H1 (cell line): ENCODE measurements at regions not wholly inside any gene's neighbourhood (a gene's known extent, or its start where the extent isn't known, plus 50 kb on each side); places are given as distances from the start of the nearest gene placed in this dataset.

Experiments
- CTCF ChIA-PET: fragments of 300-600 bp; sonication (Branson Sonifier 250); formaldehyde crosslinking; loops from one replicate; lab custom pipeline; 2021; ENCODE audit not compliant: partially characterized antibody; lab: Charles Lee
- POLR2A ChIA-PET: fragments of 300-600 bp; sonication (Branson Sonifier 250); formaldehyde crosslinking; loops from one replicate; lab custom pipeline; 2021; ENCODE audit warnings: inconsistent platforms; ENCODE audit not compliant: partially characterized antibody; lab: Charles Lee
- DNase-seq, 2 experiments: peaks; one replicate each; pipeline versions ENCODE4 v3.0.0 to v3.0.0-alpha.2; 2010 to 2022; ENCODE audit warnings: low spot score in 2 of 2, low read depth in 1 of 2, mixed read lengths in 1 of 2
- FAIRE-seq: peaks from 2 replicates; lab custom pipeline; 2011; peaks lifted over from hg19 to GRCh38; lab: Jason Lieb, UNC
- H2AFZ ChIP-seq: 2 replicates; pipeline ENCODE4 v1.8.1; 2012; ENCODE audit warnings: low read length, inconsistent platforms
- H2AK5ac ChIP-seq: 2 replicates; pipeline ENCODE4 v1.6.1; 2013; ENCODE audit warnings: low read depth, low read length
- H2BK120ac ChIP-seq: replicated peaks from 2 replicates; pipeline ENCODE3; 2013; ENCODE audit warnings: low read depth, low read length, inconsistent platforms
- H2BK12ac ChIP-seq: 2 replicates; pipeline ENCODE4 v1.6.1; 2013; ENCODE audit warnings: low read depth, low read length
- H2BK15ac ChIP-seq: 2 replicates; pipeline ENCODE4 v1.6.1; 2013; ENCODE audit warnings: low read length
- H2BK20ac ChIP-seq: 2 replicates; pipeline ENCODE4 v1.6.1; 2013; ENCODE audit warnings: low read length
- H2BK5ac ChIP-seq: 2 replicates; pipeline ENCODE4 v1.6.1; 2013; ENCODE audit warnings: low read depth, low read length
- H3K14ac ChIP-seq: 2 replicates; pipeline ENCODE4 v1.6.1; 2013; ENCODE audit warnings: inconsistent platforms; ENCODE audit not compliant: insufficient read length
- H3K18ac ChIP-seq: 2 replicates; pipeline ENCODE4 v1.6.1; 2013; ENCODE audit warnings: low read length; ENCODE audit errors: extremely low read depth
- H3K23ac ChIP-seq: 2 replicates; pipeline ENCODE4 v1.6.1; 2013; ENCODE audit warnings: inconsistent platforms; ENCODE audit not compliant: insufficient read length
- H3K23me2 ChIP-seq: 2 replicates; pipeline ENCODE4 v1.6.1; 2013; ENCODE audit warnings: low read depth, low read length
- H3K27ac ChIP-seq: 2 replicates; pipeline ENCODE4 v1.6.1; 2011; ENCODE audit warnings: low read depth, low read length, inconsistent platforms
- H3K27me3 ChIP-seq, 4 experiments: replicated peaks in 1 of 4; 1 replicate in 1 of 4; 2 replicates in 3 of 4; pipeline versions ENCODE4 v1.6.1 to v1.8.1; 2011 to 2013; ENCODE audit warnings: low read length in 3 of 4, mild to moderate bottlenecking in 3 of 4, inconsistent platforms in 2 of 4, mixed read lengths in 2 of 4, moderate library complexity in 1 of 4; ENCODE audit not compliant: control insufficient read depth in 3 of 4, insufficient read depth in 3 of 4; ENCODE audit errors: extremely low read depth in 1 of 4
- H3K36me3 ChIP-seq, 4 experiments: 2 replicates each; pipeline versions ENCODE4 v1.6.1 to v1.8.1; 2011 to 2013; ENCODE audit warnings: mild to moderate bottlenecking in 4 of 4, low read length in 3 of 4, moderate library complexity in 2 of 4, control low read depth in 1 of 4, inconsistent platforms in 1 of 4; ENCODE audit not compliant: insufficient read depth in 4 of 4, control insufficient read depth in 2 of 4
- H3K4ac ChIP-seq: replicated peaks from 2 replicates; pipeline ENCODE3; 2013; ENCODE audit warnings: low read length, low read depth, mixed read lengths, inconsistent platforms; ENCODE audit not compliant: insufficient read length
- H3K4me1 ChIP-seq, 4 experiments: replicated peaks in 1 of 4; 1 replicate in 1 of 4; 2 replicates in 3 of 4; pipeline versions ENCODE4 v1.6.1 to v1.8.1; 2011 to 2013; ENCODE audit warnings: low read length in 3 of 4, inconsistent platforms in 2 of 4, mixed read lengths in 1 of 4; ENCODE audit not compliant: insufficient read depth in 4 of 4, control insufficient read depth in 3 of 4
- H3K4me2 ChIP-seq, 2 experiments: 2 replicates each; pipeline versions ENCODE4 v1.6.1 to v1.8.1; 2011 to 2013; ENCODE audit warnings: low read depth in 2 of 2, low read length in 2 of 2, control low read depth in 1 of 2, inconsistent platforms in 1 of 2, mild to moderate bottlenecking in 1 of 2; ENCODE audit not compliant: insufficient read depth in 1 of 2
- H3K4me3 ChIP-seq, 4 experiments: fragments of 200-600, 300-600 bp in 1 of 4; sonication (generic), shearing (Covaris generic), sonication (Bioruptor Twin) in 1 of 4; 2 replicates each; pipeline versions ENCODE4 v1.5.1 to v1.8.1; 2011 to 2016; ENCODE audit warnings: low read length in 4 of 4, low read depth in 3 of 4, control low read depth in 2 of 4, inconsistent platforms in 2 of 4, mild to moderate bottlenecking in 2 of 4, mixed read lengths in 1 of 4, moderate library complexity in 1 of 4; ENCODE audit not compliant: insufficient read depth in 2 of 4; ENCODE audit errors: extremely low read depth in 1 of 4
- H3K56ac ChIP-seq: replicated peaks from 2 replicates; pipeline ENCODE3; 2013; ENCODE audit warnings: low read depth, mild to moderate bottlenecking, mixed read lengths, low read length, inconsistent platforms; ENCODE audit not compliant: insufficient read length
- H3K79me1 ChIP-seq: 2 replicates; pipeline ENCODE4 v1.6.1; 2013; ENCODE audit warnings: low read depth, low read length, control low read depth
- H3K79me2 ChIP-seq, 2 experiments: 2 replicates each; pipeline versions ENCODE4 v1.6.1 to v1.8.1; 2012 to 2013; ENCODE audit warnings: low read length in 2 of 2, mild to moderate bottlenecking in 2 of 2, inconsistent platforms in 1 of 2; ENCODE audit not compliant: insufficient read depth in 2 of 2, control insufficient read depth in 1 of 2
- H3K9ac ChIP-seq, 4 experiments: replicated peaks in 1 of 4; 1 replicate in 1 of 4; 2 replicates in 3 of 4; pipeline versions ENCODE4 v1.6.1 to v1.8.1; 2011 to 2013; ENCODE audit warnings: low read depth in 3 of 4, low read length in 3 of 4, control low read depth in 2 of 4, mild to moderate bottlenecking in 2 of 4, moderate library complexity in 2 of 4, inconsistent platforms in 1 of 4; ENCODE audit errors: extremely low read depth in 1 of 4
- H3K9me3 ChIP-seq, 2 experiments: 2 replicates each; pipeline versions ENCODE4 v1.6.1 to v1.8.1; 2012 to 2013; ENCODE audit warnings: mild to moderate bottlenecking in 2 of 2, moderate library complexity in 2 of 2, control low read depth in 1 of 2, inconsistent platforms in 1 of 2, low read depth in 1 of 2, low read length in 1 of 2, mixed read lengths in 1 of 2; ENCODE audit not compliant: insufficient read depth in 2 of 2
- H4K20me1 ChIP-seq, 2 experiments: replicated peaks in 1 of 2; 2 replicates each; pipeline versions ENCODE3 to v1.8.1; 2011 to 2013; ENCODE audit warnings: inconsistent platforms in 2 of 2, low read length in 2 of 2, mild to moderate bottlenecking in 1 of 2; ENCODE audit not compliant: insufficient read depth in 2 of 2, control insufficient read depth in 1 of 2
- H4K5ac ChIP-seq: 2 replicates; pipeline ENCODE4 v1.6.1; 2013; ENCODE audit warnings: low read length, low read depth, mixed read lengths, inconsistent platforms; ENCODE audit not compliant: insufficient read length
- H4K8ac ChIP-seq: 2 replicates; pipeline ENCODE4 v1.8.0; 2013; ENCODE audit warnings: mild to moderate bottlenecking, moderate library complexity, low read length, inconsistent platforms; ENCODE audit not compliant: insufficient read depth; ENCODE audit errors: extremely low read depth
- H4K91ac ChIP-seq: replicated peaks from 2 replicates; pipeline ENCODE3; 2013; ENCODE audit warnings: low read length, mixed read lengths, inconsistent platforms; ENCODE audit not compliant: insufficient read length
- CBX8 ChIP-seq: fragments of 300-800, 300-1000 bp; sonication (generic); IDR thresholded peaks from 2 replicates; pipeline ENCODE4 v1.7.1; 2016; ENCODE audit warnings: low read depth, low read length, borderline replicate concordance
- CHD1 ChIP-seq: IDR thresholded peaks from 2 replicates; pipeline ENCODE4 v1.6.1; 2012; ENCODE audit warnings: low read depth, low read length, improper control_type of control experiment
- CTCF ChIP-seq, 3 experiments: IDR thresholded peaks; 1 replicate in 2 of 3; 2 replicates in 1 of 3; pipeline versions ENCODE4 v1.5.1 to v1.6.1; 2011; ENCODE audit warnings: low read length in 3 of 3, mild to moderate bottlenecking in 3 of 3, inconsistent platforms in 2 of 3, low read depth in 1 of 3, moderate library complexity in 1 of 3; ENCODE audit not compliant: insufficient read depth in 1 of 3; ENCODE audit errors: control extremely low read depth in 1 of 3
- E2F6 ChIP-seq: IDR thresholded peaks from 2 replicates; pipeline ENCODE4 v1.6.1; 2012; ENCODE audit warnings: inconsistent platforms
- HDAC6 ChIP-seq: IDR thresholded peaks from one replicate; pipeline ENCODE4 v1.7.1; 2012; ENCODE audit warnings: low read depth, mild to moderate bottlenecking, inconsistent platforms, low read length, moderate library complexity
- KDM4A ChIP-seq: IDR thresholded peaks from one replicate; pipeline ENCODE4 v1.7.1; 2012; ENCODE audit warnings: low read depth, mild to moderate bottlenecking, moderate library complexity, low read length, inconsistent platforms; ENCODE audit not compliant: severe bottlenecking
- NANOG ChIP-seq: IDR thresholded peaks from 2 replicates; pipeline ENCODE4 v1.6.1; 2011; ENCODE audit warnings: low read length, low read depth, mild to moderate bottlenecking, inconsistent platforms; ENCODE audit not compliant: insufficient read depth, poor library complexity, severe bottlenecking
- RBBP5 ChIP-seq: IDR thresholded peaks from 2 replicates; pipeline ENCODE4 v1.7.1; 2012; ENCODE audit warnings: low read depth, mild to moderate bottlenecking, inconsistent platforms, low read length, moderate library complexity, borderline replicate concordance
- SIX5 ChIP-seq: IDR thresholded peaks from 2 replicates; pipeline ENCODE4 v1.6.1; 2011; ENCODE audit warnings: mild to moderate bottlenecking, low read depth, low read length
- WGBS, 2 experiments: shearing (Covaris generic) in 1 of 2; methylation state at CpG; one replicate each; pipeline versions ENCODE4 v1.1.6 to v1.1.7; 2013 to 2015; ENCODE audit warnings: low lambda C conversion rate in 2 of 2, mixed read lengths in 2 of 2, inconsistent platforms in 1 of 2, low coverage in 1 of 2, missing lambda C conversion rate in 1 of 2; ENCODE audit not compliant: insufficient replicate concordance in 2 of 2, insufficient coverage in 1 of 2, insufficient read length in 1 of 2; ENCODE audit errors: extremely low coverage in 1 of 2, missing lambda C conversion rate in 1 of 2; 5-methylcytosine and 5-hydroxymethylcytosine counted together

GRCh38 chr11:37929100-37929653 lies 1331.1 kb upstream of the RAG2 start:
- TF ChIP-seq HDAC6 (no peak), CTCF (IDR thresholded peaks at IDR 0.05; ENCODE audit: control extremely low read depth in 1 of 3, insufficient read depth in 1 of 3, low read depth in 1 of 3, low read length in 3 of 3) (no peak), SIX5 (no peak), RBBP5 (no peak), CHD1 (no peak), E2F6 (no peak), KDM4A (no peak), NANOG (no peak), CBX8 (no peak)
- TF ChIP-seq, all 59 proteins: peak for 0
- Histone ChIP-seq H3K36me3 (no peaks in the 10 kb centered on the region; a peak in 1 of 8 replicates), H3K4me1 (no peaks in the 10 kb centered on the region), H3K56ac (no peak overlapping the region), H2BK120ac (no peak overlapping the region), H3K27ac (no peak overlapping the region), H4K20me1 (no peaks in the 10 kb centered on the region), H3K9ac (no peak overlapping the region), H3K27me3 (no peaks in the 10 kb centered on the region), H4K91ac (no peak overlapping the region), H3K79me2 (no peaks in the 10 kb centered on the region), H3K79me1 (no peaks in the 10 kb centered on the region), H3K23me2 (no peaks in the 10 kb centered on the region), H4K5ac (no peak overlapping the region), H2AFZ (no peak overlapping the region), H2BK15ac (no peak overlapping the region), H3K18ac (no peak overlapping the region), H4K8ac (no peak overlapping the region), H3K4me2 (no peak overlapping the region), H2BK12ac (no peak overlapping the region), H3K23ac (no peak overlapping the region), H3K4ac (no peak overlapping the region), H3K9me3 (peaks cover 0 to 10% of the 10 kb centered on the region in 2 experiments; a peak in 2 of 4 replicates), H2BK5ac (no peak overlapping the region), H2AK5ac (no peak overlapping the region), H3K14ac (no peak overlapping the region), H2BK20ac (no peak overlapping the region), H3K4me3 (no peak overlapping the region)
- WGBS, 2 experiments = 93% methylated on average over 3 of the region's 3 CpGs; no CpG with 5 or more reads in 1 of the 2 experiments
- DNase-seq (no peak), FAIRE-seq (no peak)
- ChIA-PET CTCF (no interaction called here), POLR2A (no interaction called here)
